ENCODE measurements at regions not wholly inside any gene's neighbourhood (a gene's known extent, or its start where the extent isn't known, plus 50 kb on each side); places are given as distances from the start of the nearest gene placed in this dataset.

- dilution Hi-C loops (cut with MboI; ENCODE audit: extremely low pct_ligation_motif_present, low sequenced_read_pairs) (no loop called here), intact Hi-C loops (cut with micrococcal nuclease) (no loop called here)
- no peaks in the 10 kb centered on the region for H3K79me2 ChIP-seq (ENCODE audit: control insufficient read depth, insufficient read depth, low read length)
- ChIA-PET POLR2A (no interaction called here), CTCF (no interaction called here)
- H3K4me1 ChIP-seq (ENCODE audit: control insufficient read depth, extremely low read depth, insufficient read depth, low read length): no peaks in the 10 kb centered on the region
- no peaks in the 10 kb centered on the region for H3K9me3 ChIP-seq (replicated peaks; ENCODE audit: control insufficient read depth, insufficient read depth, low read length)
- no peaks in the 10 kb centered on the region for H3K9me1 ChIP-seq (replicated peaks; ENCODE audit: control insufficient read depth, extremely low read depth, insufficient read depth, low read length)
- H3K27ac ChIP-seq (ENCODE audit: insufficient read depth, low read depth, low read length): no peak overlapping the region
- no peak overlapping the region for H2AFZ ChIP-seq (ENCODE audit: low read depth, low read length)
- DNase-seq (ENCODE audit: low read depth, low spot score): no peak
- TF ChIP-seq MAX (IDR thresholded peaks at IDR 0.05; ENCODE audit: insufficient read depth, insufficient read length) (no peak), POLR2AphosphoS5 (IDR thresholded peaks at IDR 0.05; ENCODE audit: insufficient read depth, low read depth, low read length) (no peak), MYC (IDR thresholded peaks at IDR 0.05; ENCODE audit: low read depth, low read length) (no peak), FOS (IDR thresholded peaks at IDR 0.05; ENCODE audit: borderline replicate concordance, insufficient read depth, low read length) (no peak), JUN (IDR thresholded peaks at IDR 0.05; ENCODE audit: borderline replicate concordance, insufficient read depth, insufficient read length, low read depth) (no peak), EZH2 (IDR thresholded peaks at IDR 0.05; ENCODE audit: borderline replicate concordance, low read depth, low read length, severe bottlenecking) (no peak), POLR2A (IDR thresholded peaks at IDR 0.05; ENCODE audit: low read depth, low read length) (no peak), GATA2 (IDR thresholded peaks at IDR 0.05; ENCODE audit: insufficient read depth, insufficient read length, low read depth, low read length) (no peak)
- TF ChIP-seq, protein P1, sequence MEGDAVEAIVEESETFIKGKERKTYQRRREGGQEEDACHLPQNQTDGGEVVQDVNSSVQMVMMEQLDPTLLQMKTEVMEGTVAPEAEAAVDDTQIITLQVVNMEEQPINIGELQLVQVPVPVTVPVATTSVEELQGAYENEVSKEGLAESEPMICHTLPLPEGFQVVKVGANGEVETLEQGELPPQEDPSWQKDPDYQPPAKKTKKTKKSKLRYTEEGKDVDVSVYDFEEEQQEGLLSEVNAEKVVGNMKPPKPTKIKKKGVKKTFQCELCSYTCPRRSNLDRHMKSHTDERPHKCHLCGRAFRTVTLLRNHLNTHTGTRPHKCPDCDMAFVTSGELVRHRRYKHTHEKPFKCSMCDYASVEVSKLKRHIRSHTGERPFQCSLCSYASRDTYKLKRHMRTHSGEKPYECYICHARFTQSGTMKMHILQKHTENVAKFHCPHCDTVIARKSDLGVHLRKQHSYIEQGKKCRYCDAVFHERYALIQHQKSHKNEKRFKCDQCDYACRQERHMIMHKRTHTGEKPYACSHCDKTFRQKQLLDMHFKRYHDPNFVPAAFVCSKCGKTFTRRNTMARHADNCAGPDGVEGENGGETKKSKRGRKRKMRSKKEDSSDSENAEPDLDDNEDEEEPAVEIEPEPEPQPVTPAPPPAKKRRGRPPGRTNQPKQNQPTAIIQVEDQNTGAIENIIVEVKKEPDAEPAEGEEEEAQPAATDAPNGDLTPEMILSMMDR (IDR thresholded peaks at IDR 0.05; ENCODE audit: extremely low read depth in 1 of 2, insufficient read depth in 1 of 2, low read depth in 1 of 2, low read length in 2 of 2): no peak
- no peaks in the 10 kb centered on the region for H4K20me1 ChIP-seq (replicated peaks; ENCODE audit: control insufficient read depth, extremely low read depth, insufficient read depth, low read length)
- no peak overlapping the region for H3K4me3 ChIP-seq (replicated peaks in 1 of 3; ENCODE audit: insufficient read depth in 1 of 3, low read depth in 1 of 3, low read length in 3 of 3)
- H3K9ac ChIP-seq (replicated peaks; ENCODE audit: extremely low read depth, insufficient read depth, low read length): no peak overlapping the region
- no peak for FAIRE-seq
- H3K4me2 ChIP-seq (ENCODE audit: insufficient read depth, low read length): no peak overlapping the region
- H3K27me3 ChIP-seq (ENCODE audit: control insufficient read depth in 2 of 2, insufficient read depth in 2 of 2, low read length in 2 of 2): no peaks in the 10 kb centered on the region
- H3K36me3 ChIP-seq (ENCODE audit: control insufficient read depth in 2 of 2, extremely low read depth in 1 of 2, insufficient read depth in 2 of 2, low read length in 2 of 2): no peaks in the 10 kb centered on the region
- no TSS peak for BruUV-seq (replicated peaks)
Measured at GRCh38 chr12:114562654-114563053, 121.3 kb downstream of the TBX3 start.
